NCI-H1092 treated with DMSO at 0.1 percent for 48 hours (cell line): ENCODE measurements at regions not wholly inside any gene's neighbourhood (a gene's known extent, or its start where the extent isn't known, plus 50 kb on each side); places are given as distances from the start of the nearest gene placed in this dataset.

Experiments used
- DNase-seq: peaks from one replicate; lab custom pipeline; 2025; lab: John Stamatoyannopoulos, UW

GRCh38 chr6:92942549-92942948 lies 476.8 kb downstream of the EPHA7 start:
- DNase-seq, result no peak

- DNase-seq, result no peak
Observed at GRCh38 chr6:92934625-92935024, 484.7 kb downstream of the EPHA7 start.

GRCh38 chr6:92930171-92930570 lies 489.2 kb downstream of the EPHA7 start:
- DNase-seq, result no peak

- DNase-seq, result no peak
Observed at GRCh38 chr6:92922216-92922806, 497.0 kb downstream of the EPHA7 start.

GRCh38 chr6:92915466-92915865 lies 503.9 kb downstream of the EPHA7 start:
- no peak for DNase-seq

- no peak for DNase-seq
Observed at GRCh38 chr6:92911301-92911700, 508.1 kb downstream of the EPHA7 start.

- no peak for DNase-seq
Observed at GRCh38 chr6:92910646-92911045, 508.7 kb downstream of the EPHA7 start.

GRCh38 chr6:92906385-92906784 lies 513.0 kb downstream of the EPHA7 start:
- no peak for DNase-seq

- DNase-seq, result no peak
Observed at GRCh38 chr6:92893741-92894140, 525.6 kb downstream of the EPHA7 start.

- DNase-seq, result no peak
Observed at GRCh38 chr6:92892626-92893170, 526.7 kb downstream of the EPHA7 start.

GRCh38 chr6:92888316-92888715 lies 531.0 kb downstream of the EPHA7 start:
- DNase-seq, result no peak

- DNase-seq, result no peak
Observed at GRCh38 chr6:92887871-92888270, 531.5 kb downstream of the EPHA7 start.

GRCh38 chr6:92879526-92879925 lies 539.8 kb downstream of the EPHA7 start:
- DNase-seq, result no peak

GRCh38 chr6:92864966-92865555 lies 554.3 kb downstream of the EPHA7 start:
- DNase-seq, result no peak

- DNase-seq, result no peak
Observed at GRCh38 chr6:92849636-92850035, 569.7 kb downstream of the EPHA7 start.

GRCh38 chr6:92848901-92849300 lies 570.5 kb downstream of the EPHA7 start:
- DNase-seq, result no peak

GRCh38 chr6:92848459-92848858 lies 570.9 kb downstream of the EPHA7 start:
- DNase-seq, result no peak

- no peak for DNase-seq
Observed at GRCh38 chr6:92847988-92848387, 571.4 kb downstream of the EPHA7 start.

GRCh38 chr6:92840246-92840930 lies 579.0 kb downstream of the EPHA7 start:
- DNase-seq, result no peak

- DNase-seq, result no peak
Observed at GRCh38 chr6:92828788-92829187, 590.6 kb downstream of the EPHA7 start.

- DNase-seq, result no peak
Observed at GRCh38 chr6:92827104-92827503, 592.3 kb downstream of the EPHA7 start.

- DNase-seq, result no peak
Observed at GRCh38 chr6:92826633-92827032, 592.7 kb downstream of the EPHA7 start.

GRCh38 chr6:92822222-92822621 lies 597.1 kb downstream of the EPHA7 start:
- no peak for DNase-seq
